ENCODE measurements at regions not wholly inside any gene's neighbourhood (a gene's known extent, or its start where the extent isn't known, plus 50 kb on each side); places are given as distances from the start of the nearest gene placed in this dataset.

DNA sequence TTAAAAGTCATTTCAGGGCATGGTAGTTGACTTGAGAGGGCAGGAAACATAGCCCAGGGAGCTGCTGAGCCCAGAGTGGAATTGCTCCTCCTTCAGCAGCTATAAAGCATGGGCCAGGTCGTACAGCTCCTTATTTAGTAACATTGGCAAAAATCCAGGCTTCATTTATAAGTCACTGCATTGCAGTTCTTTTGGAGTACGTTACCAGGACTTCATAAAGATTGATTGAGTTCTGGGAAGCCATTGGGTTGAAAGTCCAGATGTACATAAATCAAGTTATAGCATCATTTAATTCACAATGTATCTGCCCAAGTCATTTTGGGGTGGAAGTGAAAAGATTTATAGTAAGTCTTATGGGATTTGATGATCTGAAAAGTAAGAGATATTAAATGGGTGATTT is 53.0 kb upstream of the ANKEF1 start:
- no peak for DNase-seq (ENCODE audit: low read depth in 2 of 2)

GRCh38 chr20:9978397-9979004 is 56.3 kb upstream of the ANKEF1 start:
- peak; percentile 86 to 87 for DNase-seq (ENCODE audit: low read depth in 2 of 2)

DNA sequence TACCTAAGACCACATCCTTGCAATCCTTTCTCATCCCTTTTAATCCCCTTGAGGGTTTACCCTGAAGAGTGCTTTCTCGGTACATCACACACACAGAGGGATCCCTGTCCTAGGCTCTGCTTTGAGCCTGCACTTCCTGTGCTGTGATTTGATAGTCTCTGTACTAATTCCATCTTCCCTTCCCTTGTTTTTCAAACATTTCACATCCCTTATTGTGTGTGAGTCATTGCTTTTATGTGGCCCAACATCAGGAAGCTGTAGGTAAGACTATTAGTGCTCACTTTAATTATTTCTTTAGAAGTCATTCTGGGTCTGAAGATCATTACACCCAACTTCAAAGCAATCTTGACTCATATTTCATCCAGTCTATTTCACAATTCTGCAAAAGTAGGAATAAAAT is 57.2 kb upstream of the ANKEF1 start:
- DNase-seq (ENCODE audit: low read depth in 2 of 2) = no peak

- no peak for DNase-seq (ENCODE audit: low read depth in 2 of 2)
Measured at GRCh38 chr20:9974324-9974723, 60.5 kb upstream of the ANKEF1 start.

DNA sequence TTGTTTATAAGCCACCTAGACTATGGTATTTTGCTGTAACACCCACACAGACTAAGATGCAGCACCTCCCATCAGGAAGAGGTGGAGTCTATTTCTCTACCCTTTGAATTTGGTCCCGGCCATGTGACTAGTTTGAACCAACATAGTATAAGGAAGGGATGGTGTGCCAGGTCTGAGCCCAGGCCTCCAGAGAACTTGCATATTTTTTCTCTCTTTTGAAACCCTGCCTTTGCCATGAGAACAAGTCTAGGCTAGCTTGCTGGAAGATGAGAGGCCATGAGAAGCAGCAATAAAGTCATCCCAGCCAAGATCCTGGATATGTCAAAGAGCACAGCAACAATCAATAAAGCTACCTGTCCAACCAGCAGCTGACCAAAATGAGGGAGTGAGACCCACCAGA is 63.0 kb upstream of the ANKEF1 start:
- DNase-seq (ENCODE audit: low read depth in 2 of 2) = no peak

GRCh38 chr20:9969626-9970025 is 65.2 kb upstream of the ANKEF1 start:
- DNase-seq (ENCODE audit: low read depth in 2 of 2) = no peak

DNA sequence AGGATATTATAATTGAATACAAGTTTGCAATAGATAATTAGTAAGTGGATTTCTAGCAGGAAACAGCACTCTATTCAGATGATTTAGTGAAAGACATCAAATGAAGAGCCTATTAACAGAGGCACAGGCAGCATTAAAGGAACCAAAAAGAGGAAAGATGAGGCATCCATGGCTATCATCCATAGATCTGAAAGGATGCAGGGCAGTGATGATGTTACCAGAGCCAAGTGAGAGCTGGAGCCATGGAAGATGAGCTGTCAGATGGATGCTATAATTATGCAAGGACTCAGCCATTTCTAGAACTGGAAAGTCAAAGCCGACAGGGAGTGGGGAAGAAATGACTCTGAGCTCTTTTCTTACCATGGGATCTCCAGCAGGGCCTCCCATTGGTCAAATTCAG is 66.8 kb upstream of the ANKEF1 start:
- no peak for DNase-seq (ENCODE audit: low read depth in 2 of 2)

DNA sequence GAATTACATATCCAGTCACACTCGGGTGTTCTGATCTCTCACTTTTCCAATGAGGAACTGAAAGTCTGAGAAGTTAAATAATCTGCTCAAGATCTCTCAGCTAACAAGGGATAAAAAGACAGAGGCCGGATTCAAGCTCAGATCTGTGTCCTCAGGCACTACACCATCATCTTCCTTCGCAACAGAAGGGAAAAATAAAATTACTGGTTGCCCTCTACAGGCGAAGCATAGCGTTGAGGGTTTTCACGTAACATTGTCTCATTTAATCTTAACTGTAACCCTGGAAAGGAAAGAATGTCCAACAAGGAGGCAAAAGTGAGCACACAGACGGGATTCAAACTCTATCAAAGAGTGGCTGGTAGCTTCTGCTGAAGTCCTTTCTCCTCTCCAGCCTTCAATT is 67.8 kb upstream of the ANKEF1 start:
- peak in 1 of 2 donors; percentile 2 for DNase-seq (ENCODE audit: low read depth in 2 of 2)

DNA sequence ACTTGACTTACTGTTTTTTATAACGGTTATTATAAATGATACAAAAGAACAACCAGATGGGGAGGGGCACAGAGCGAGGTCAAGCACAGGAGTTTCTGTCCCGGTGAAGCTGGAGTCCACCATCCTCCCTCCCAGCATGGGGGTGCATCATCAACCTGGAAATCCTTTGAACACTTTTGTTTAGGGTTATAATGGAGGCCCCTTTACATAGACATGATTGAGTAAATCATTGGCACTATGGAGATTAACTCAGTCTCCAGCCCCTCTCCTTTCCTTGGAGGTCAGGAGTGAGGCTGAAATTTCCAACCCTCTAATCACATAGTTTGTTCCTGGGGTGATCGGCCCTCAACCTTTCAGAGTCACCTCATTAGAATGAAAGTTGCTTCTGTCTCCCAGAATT is 71.8 kb upstream of the ANKEF1 start:
- DNase-seq (ENCODE audit: low read depth in 2 of 2) = no peak

- DNase-seq (ENCODE audit: low read depth in 2 of 2) = no peak
Measured at GRCh38 chr20:9958693-9959092, 76.1 kb upstream of the ANKEF1 start.

DNA sequence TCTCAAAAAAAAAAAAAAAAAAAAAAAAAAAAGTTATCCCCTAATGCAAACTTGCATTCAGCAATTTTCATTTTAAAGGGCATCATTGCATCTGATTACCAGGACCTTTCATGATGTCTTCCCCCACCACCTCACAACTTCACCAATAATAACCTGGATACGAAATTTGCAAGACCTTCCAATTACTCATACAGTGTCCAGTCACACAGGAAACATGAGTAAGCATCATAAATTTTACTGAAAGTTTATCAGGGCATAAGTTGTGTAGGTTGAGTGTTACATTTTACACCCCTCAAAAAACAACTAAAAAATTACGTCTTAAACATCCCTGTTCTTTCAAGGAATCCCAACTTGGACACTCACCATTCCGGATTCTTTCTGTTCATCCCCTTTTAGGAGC is 79.1 kb upstream of the ANKEF1 start:
- peak in 1 of 2 donors; percentile 24 for DNase-seq (ENCODE audit: low read depth in 2 of 2)

- peak in 1 of 2 donors; percentile 36 for DNase-seq (ENCODE audit: low read depth in 2 of 2)
Measured at GRCh38 chr20:9949563-9949962, 85.2 kb upstream of the ANKEF1 start.

- no peak for DNase-seq (ENCODE audit: low read depth in 2 of 2)
Measured at GRCh38 chr20:9945408-9945807, 89.4 kb upstream of the ANKEF1 start.

- DNase-seq (ENCODE audit: low read depth in 2 of 2) = no peak
Measured at GRCh38 chr20:9942736-9943135, 92.1 kb upstream of the ANKEF1 start.

GRCh38 chr20:9940329-9940728 is 94.5 kb upstream of the ANKEF1 start:
- no peak for DNase-seq (ENCODE audit: low read depth in 2 of 2)

GRCh38 chr20:9939231-9939630 is 95.6 kb upstream of the ANKEF1 start:
- no peak for DNase-seq (ENCODE audit: low read depth in 2 of 2)

DNA sequence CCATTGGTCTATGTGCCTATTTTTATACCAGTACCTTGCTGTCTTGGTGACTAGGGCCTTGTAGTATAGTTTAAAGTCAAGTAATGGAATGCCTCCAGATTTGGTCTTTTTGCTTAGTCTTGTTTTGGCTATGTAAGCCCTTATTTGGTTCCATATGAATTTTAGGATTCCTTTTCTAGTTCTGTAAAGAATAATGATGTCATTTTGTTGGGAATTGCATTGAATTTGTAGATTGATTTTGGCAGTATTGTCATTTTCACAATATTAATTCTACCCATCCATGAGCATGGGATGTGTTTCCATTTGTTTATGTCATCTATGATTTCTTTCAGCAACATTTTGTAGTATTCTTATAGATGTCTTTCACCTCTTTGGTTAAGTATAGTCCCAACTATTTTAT is 96.4 kb upstream of the PAK5 start:
- no peak for DNase-seq (ENCODE audit: low read depth in 2 of 2)

GRCh38 chr20:9930142-9930541 is 91.3 kb upstream of the PAK5 start:
- no peak for DNase-seq (ENCODE audit: low read depth in 2 of 2)

DNA sequence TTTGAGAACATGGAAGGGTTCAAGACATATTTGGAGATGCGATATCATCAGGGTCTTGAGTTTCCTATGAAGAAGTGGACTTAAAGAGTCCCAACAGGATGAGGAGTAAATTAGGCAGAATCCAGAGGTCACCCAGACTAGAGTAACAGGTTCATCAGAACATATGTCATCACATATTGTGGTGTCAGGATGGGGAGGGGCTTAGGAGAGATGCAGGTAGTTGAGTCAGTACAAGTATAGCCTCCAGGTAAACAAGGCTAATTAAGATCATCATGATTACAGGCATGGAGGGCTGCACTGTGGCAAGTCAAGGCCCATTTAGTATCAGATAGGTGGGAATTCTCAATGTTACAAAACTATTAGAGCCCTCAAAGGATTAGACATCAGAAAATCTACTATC is 90.1 kb upstream of the PAK5 start:
- DNase-seq (ENCODE audit: low read depth in 2 of 2) = no peak

- no peak for DNase-seq (ENCODE audit: low read depth in 2 of 2)
Measured at GRCh38 chr20:9928281-9928737, 89.4 kb upstream of the PAK5 start.

- DNase-seq (ENCODE audit: low read depth in 2 of 2) = no peak
Measured at GRCh38 chr20:9927224-9927623, 88.3 kb upstream of the PAK5 start.

DNA sequence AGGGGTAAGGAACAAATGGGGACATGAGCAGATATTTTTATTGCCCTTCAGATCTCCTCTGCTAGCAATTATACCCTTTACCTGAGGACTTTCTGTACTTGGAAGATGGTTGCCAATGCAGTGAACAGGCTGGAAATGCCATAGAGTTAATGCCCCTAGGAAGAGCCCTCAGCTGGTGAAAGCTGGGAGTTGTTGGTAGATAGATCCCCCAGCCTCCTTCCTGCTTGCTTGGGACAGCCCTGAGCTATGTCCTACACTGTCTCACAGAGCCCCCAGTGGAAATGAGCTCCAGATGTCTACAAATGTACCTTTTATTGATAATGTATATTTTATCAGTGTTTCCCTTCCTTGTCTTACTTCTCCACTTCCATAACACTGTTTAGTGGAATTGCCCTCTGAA is 87.6 kb upstream of the PAK5 start:
- no peak for DNase-seq (ENCODE audit: low read depth in 2 of 2)

- no peak for DNase-seq (ENCODE audit: low read depth in 2 of 2)
Measured at GRCh38 chr20:9926007-9926406, 87.1 kb upstream of the PAK5 start.

GRCh38 chr20:9923648-9924047 is 84.8 kb upstream of the PAK5 start:
- DNase-seq (ENCODE audit: low read depth in 2 of 2) = no peak
